ENCODE measurements at regions not wholly inside any gene's neighbourhood (a gene's known extent, or its start where the extent isn't known, plus 50 kb on each side); places are given as distances from the start of the nearest gene placed in this dataset.
"Not testable (repeated sequence)": the region's sequence is repeated elsewhere in the genome, so short reads cannot be mapped to it uniquely, and the experiment has no call there.

GRCh38 chr16:87198881-87199280 is 118.3 kb downstream of the C16orf95 start:
- DNase-seq, result no peak

GRCh38 chr16:87199379-87199778 is 117.8 kb downstream of the C16orf95 start:
- no peak for DNase-seq

DNA sequence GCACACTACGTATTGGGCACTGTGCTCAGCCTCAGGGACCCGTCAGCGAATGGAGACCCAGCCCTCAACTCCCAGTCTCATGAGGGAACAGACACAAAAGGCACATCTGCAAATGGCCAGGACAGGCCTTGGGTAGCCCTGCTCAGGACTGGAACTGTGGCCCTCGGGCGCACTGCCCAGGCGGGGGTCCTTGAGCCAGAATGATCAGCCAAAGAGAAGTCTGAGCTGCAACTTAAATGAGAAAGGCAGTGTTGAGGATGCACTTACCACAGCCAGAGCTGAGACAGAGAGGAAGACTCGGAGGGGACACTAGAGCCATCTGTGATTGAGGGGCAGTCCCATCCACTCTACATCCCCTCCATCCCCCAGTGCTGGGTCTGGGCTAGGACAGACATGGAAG is 117.3 kb downstream of the C16orf95 start:
- DNase-seq, result no peak

GRCh38 chr16:87200637-87201036 is 116.6 kb downstream of the C16orf95 start:
- DNase-seq, result no peak

DNA sequence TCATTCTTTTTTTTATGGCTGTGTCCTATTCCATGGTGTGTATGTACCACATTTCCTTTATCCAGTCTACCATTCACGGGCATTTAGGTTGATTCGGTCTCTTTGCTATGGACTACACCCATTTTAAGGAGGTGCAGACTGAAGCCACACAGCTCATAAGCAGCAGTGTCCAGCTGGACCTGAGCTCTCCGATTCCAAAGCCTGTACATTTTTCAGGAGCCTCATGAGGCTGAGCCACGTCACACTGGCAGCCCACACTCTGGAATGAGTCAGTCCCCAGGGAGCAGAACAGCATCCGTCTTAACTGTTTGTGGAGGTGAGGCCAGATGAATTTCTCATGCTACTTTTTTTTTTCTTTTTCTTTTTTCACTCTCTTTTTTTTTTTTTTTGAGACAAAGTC is 116.1 kb downstream of the C16orf95 start:
- no peak for DNase-seq

GRCh38 chr16:87201790-87202189 is 115.4 kb downstream of the C16orf95 start:
- no peak for DNase-seq

DNA sequence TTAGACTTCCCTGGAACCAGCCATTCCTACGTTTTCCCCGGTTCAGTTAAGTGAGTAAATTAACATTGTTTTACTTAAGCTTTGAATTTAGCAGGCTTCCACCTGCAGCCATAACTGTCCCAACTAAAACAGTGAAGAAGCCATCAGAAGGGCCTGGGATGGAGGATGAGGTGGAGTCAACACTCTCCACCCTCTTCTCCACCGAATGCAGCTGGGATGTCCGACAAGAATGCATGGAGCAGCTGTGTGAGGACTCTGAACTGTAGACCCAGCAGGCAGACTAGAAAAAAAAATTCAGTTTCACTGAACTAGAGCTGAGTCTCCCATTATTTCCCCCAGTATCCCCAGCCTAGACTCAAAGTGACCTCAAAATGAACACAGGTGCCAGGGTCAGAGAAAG is 114.8 kb downstream of the C16orf95 start:
- DNase-seq, result no peak

DNA sequence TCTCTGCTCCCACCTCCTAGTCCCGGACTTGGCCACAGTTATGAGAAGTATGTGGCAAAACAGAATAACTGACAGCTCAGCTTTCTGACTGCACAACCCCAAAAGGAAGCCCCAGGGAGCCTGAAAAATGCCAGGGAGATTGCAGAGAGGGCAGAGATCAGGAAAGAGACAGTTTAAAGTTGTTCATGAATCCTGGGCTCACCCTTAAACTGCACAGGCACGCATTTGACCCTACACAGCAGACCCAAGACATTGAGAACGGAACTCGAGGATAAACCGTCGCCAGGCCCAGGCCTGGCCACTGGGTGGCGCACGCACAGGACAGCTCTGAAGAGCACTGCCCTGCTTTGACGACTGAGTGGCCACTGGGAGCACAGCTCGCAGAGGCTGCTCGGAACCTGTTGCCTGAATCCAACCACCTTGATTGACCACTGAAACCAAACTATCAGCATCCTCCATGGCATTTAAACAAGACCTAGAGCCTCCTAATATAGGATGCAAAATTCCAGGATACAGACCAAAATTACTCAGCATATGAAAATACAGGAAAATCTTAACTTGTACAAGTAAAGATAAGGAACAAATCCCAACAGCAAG is 114.0 kb downstream of the C16orf95 start:
- DNase-seq, result peak; percentile 66

DNA sequence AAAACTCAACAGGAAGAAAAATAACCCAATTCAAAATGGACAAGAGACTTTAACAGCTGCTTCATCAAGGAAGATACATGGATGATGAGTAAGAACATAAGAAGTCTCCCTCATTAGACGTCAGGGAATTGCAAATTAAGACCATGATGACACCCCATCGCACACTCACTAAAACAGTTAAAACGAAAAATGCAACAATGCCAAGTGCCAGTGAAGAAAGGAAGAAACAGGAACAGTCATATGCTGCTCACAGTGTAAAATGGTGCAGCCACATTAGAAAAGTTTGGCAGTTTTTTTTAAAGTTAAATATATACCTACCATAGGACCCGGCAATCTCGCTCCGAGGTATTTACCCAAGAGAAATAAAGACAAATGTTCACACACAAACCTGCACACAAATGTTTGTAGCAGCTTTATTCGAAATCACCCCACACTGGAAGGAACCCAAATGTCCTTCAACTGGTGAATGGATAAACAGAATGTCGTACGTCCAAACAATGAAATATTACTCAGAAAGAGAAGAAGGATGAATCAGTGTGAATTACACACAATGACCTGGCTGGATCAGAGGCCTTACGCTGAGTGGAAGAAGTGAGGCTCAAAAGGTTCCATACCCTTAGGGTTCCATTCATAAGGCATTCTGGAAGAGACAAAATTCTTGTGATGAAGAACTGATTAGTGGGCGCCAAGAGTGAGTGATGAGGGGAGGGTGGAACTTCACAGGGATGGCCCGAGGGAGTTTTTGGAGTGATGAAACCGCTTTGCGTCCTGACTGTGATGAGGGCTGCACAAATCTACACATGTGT is 110.3 kb downstream of the C16orf95 start:
- DNase-seq, result no peak

GRCh38 chr16:87207509-87207908 is 109.7 kb downstream of the C16orf95 start:
- DNase-seq, result no peak

- no peak for DNase-seq
Measured at GRCh38 chr16:87207965-87208364, 109.2 kb downstream of the C16orf95 start.

DNA sequence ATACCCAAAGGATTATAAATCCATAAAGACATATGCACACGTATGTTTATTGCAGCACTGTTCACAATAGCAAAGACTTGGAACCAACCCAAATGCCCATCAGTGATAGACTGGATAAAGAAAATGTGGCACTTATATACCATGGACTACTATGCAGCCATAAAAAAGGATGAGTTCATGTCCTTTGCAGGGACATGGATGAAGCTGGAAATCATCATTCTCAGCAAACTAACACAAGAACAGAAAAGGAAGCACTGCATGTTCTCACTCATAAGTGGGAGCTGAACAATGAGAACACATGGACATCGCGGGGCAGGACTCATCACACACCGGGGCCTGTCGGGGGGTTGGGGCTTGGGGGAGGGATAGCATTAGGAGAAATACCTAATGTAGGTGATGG is 108.2 kb downstream of the C16orf95 start:
- DNase-seq, result not testable (repeated sequence)

GRCh38 chr16:87209808-87210512 is 107.2 kb downstream of the C16orf95 start:
- DNase-seq, result no peak

- DNase-seq, result no peak
Measured at GRCh38 chr16:87210894-87211293, 106.3 kb downstream of the C16orf95 start.

DNA sequence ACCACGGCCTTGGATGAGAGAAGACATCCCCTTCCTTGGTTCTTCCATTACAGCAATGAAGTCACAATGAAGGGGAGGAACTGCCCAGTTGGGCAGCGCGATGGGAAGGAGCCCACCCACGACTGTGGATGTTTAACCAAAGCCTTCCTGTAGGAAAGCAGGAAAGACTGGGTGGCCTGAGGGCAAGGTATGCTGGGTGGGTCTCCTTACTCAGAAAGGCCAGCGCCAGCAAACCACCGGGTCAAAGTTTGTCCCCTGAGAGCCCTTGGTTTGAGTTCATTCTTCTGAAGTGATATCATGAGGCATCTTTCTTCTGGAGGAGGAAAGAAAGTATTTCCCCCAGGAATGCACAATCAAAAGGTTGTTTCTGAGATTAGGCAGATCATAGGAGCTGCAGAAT is 105.2 kb downstream of the C16orf95 start:
- DNase-seq, result no peak

- no peak for DNase-seq
Measured at GRCh38 chr16:87213536-87213935, 103.7 kb downstream of the C16orf95 start.

GRCh38 chr16:87216148-87216840 is 100.9 kb downstream of the C16orf95 start:
- DNase-seq, result no peak

DNA sequence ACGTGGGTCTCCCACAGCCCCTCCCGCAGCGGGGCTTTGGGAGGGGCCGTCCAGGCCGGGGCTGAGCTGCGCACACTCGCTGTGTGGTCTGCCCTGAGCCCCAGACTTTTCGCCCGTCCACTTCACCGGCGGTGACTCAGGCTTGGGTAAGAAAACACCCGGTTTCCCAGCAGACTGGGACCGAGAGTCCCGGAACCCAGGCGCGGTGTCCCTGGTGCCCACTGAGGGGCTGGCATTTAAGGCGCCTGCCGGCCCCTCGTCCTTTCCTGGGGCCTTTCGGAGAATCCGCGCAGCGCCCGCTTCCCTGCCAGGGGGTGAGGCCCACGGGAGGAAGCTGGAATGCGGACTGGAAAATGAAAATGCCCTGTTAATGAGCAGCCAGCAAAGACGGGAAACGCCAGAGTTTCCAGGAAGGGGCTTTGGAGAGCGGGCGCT is 100.3 kb downstream of the C16orf95 start:
- DNase-seq, result no peak

GRCh38 chr16:87217802-87218201 is 99.4 kb downstream of the C16orf95 start:
- not testable (repeated sequence) for DNase-seq

DNA sequence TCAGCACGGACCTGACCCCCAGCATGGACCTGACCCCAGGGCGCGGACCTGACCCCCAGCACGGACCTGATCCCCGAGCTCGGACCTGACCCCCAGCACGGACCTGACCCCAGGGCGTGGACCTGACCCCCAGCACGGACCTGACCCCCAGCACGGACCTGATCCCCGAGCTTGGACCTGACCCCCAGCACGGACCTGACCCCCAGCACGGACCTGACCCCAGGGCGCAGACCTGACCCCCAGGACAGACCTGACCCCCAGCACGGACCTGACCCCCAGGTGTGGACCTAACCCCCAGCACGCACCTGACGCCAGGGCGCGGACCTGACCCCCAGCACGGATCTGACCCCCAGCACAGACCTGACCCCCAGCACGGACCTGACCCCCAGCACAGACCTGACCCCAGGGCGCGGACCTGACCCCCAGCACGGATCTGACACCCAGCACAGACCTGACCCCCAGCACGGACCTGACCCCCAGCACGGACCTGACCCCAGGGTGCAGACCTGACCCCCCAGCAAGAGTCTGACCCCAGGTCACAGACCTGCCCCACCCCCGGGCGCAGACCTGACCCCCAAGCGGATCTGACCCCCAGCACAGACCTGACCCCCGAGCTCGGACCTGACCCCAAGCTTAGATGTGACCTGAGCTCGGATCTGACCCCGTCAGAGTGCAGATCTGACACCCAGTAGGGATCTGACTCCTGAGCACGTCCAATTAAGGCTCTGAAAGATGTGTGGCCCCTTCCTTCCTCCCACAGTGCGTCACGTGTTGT is 98.7 kb downstream of the C16orf95 start:
- no peak for DNase-seq

DNA sequence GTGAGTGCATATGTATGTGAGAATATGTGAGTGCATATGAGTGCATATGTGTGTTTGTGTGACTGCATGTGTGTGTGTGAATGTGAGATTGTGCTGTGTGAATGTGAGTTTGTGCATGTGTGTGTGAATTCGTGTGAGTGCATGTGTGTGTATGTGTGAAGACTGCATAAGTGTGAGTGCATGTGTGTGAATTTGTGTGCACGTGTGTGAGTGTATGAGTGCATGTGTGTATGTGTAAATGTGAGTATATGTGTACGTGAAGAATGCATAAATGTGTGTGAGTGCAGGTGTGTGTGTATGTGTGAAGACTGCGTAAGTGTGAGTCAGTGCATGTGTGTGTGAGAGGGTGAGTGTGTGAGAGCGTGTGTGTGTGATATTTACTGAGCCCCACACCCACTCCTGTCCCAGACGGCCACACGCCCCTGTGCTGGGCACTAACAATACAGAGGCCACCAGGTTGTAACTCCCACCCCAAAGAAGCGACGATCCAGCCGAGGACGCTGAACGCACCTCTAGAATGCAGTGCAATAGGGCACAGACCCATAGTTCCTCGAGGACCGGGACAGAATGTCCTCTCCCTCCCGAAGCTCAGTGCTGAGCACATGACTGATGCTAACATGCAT is 97.8 kb downstream of the C16orf95 start:
- no peak for DNase-seq

DNA sequence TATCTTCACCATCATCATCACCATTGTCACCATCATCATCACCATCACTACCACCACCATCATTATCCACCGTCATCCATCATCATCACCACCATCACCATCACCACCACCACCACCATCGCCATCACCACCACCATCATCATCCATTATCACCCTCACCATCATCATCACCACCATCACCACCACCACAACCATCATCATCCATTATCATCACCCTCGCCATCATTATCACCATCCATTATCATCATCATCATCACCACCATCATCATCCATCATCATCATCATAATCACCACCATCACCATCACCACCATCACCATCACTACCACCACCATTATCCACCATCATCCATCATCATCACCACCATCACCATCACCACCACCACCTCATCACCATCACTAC is 95.6 kb downstream of the C16orf95 start:
- DNase-seq, result no peak
